ENCODE measurements at regions not wholly inside any gene's neighbourhood (a gene's known extent, or its start where the extent isn't known, plus 50 kb on each side); places are given as distances from the start of the nearest gene placed in this dataset.
"Not testable (repeated sequence)": the region's sequence is repeated elsewhere in the genome, so short reads cannot be mapped to it uniquely, and the experiment has no call there.

- not testable (repeated sequence) for TF ChIP-seq KLF16 (tag by site-specific recombination; IDR thresholded peaks at IDR 0.05); ZNF530 (tag by site-specific recombination; IDR thresholded peaks at IDR 0.05; ENCODE audit: low read depth); ZNF561 (tag by site-specific recombination; IDR thresholded peaks at IDR 0.05; ENCODE audit: borderline replicate concordance); ZIC2 (tag by site-specific recombination; IDR thresholded peaks at IDR 0.05); PRDM2 (tag by site-specific recombination; IDR thresholded peaks at IDR 0.05; ENCODE audit: borderline replicate concordance); ZNF324 (tag by site-specific recombination; IDR thresholded peaks at IDR 0.05); ZNF140 (tag by site-specific recombination; IDR thresholded peaks at IDR 0.05); ZNF585B (tag by site-specific recombination; IDR thresholded peaks at IDR 0.05); PRDM10 (tag by site-specific recombination; IDR thresholded peaks at IDR 0.05)
- TF ChIP-seq, protein P1, sequence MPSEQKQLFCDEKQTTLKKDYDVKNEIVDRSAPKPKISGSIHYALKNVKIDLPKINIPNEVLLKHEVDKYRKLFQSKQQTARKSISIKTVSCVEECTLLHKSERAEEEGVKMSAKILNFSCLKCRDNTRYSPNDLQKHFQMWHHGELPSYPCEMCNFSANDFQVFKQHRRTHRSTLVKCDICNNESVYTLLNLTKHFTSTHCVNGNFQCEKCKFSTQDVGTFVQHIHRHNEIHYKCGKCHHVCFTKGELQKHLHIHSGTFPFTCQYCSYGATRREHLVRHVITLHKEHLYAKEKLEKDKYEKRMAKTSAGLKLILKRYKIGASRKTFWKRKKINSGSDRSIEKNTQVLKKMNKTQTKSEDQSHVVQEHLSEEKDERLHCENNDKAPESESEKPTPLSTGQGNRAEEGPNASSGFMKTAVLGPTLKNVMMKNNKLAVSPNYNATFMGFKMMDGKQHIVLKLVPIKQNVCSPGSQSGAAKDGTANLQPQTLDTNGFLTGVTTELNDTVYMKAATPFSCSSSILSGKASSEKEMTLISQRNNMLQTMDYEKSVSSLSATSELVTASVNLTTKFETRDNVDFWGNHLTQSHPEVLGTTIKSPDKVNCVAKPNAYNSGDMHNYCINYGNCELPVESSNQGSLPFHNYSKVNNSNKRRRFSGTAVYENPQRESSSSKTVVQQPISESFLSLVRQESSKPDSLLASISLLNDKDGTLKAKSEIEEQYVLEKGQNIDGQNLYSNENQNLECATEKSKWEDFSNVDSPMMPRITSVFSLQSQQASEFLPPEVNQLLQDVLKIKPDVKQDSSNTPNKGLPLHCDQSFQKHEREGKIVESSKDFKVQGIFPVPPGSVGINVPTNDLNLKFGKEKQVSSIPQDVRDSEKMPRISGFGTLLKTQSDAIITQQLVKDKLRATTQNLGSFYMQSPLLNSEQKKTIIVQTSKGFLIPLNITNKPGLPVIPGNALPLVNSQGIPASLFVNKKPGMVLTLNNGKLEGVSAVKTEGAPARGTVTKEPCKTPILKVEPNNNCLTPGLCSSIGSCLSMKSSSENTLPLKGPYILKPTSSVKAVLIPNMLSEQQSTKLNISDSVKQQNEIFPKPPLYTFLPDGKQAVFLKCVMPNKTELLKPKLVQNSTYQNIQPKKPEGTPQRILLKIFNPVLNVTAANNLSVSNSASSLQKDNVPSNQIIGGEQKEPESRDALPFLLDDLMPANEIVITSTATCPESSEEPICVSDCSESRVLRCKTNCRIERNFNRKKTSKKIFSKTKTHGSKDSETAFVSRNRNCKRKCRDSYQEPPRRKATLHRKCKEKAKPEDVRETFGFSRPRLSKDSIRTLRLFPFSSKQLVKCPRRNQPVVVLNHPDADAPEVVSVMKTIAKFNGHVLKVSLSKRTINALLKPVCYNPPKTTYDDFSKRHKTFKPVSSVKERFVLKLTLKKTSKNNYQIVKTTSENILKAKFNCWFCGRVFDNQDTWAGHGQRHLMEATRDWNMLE (tag by site-specific recombination; conservative IDR thresholded peaks at IDR 0.05; ENCODE audit: low read depth), result not testable (repeated sequence)
- TF ChIP-seq, protein P2, sequence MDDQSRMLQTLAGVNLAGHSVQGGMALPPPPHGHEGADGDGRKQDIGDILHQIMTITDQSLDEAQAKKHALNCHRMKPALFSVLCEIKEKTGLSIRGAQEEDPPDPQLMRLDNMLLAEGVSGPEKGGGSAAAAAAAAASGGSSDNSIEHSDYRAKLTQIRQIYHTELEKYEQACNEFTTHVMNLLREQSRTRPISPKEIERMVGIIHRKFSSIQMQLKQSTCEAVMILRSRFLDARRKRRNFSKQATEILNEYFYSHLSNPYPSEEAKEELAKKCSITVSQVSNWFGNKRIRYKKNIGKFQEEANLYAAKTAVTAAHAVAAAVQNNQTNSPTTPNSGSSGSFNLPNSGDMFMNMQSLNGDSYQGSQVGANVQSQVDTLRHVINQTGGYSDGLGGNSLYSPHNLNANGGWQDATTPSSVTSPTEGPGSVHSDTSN (CRISPR knock-in tag; IDR thresholded peaks at IDR 0.05), result not testable (repeated sequence)
- TF ChIP-seq, protein P3, sequence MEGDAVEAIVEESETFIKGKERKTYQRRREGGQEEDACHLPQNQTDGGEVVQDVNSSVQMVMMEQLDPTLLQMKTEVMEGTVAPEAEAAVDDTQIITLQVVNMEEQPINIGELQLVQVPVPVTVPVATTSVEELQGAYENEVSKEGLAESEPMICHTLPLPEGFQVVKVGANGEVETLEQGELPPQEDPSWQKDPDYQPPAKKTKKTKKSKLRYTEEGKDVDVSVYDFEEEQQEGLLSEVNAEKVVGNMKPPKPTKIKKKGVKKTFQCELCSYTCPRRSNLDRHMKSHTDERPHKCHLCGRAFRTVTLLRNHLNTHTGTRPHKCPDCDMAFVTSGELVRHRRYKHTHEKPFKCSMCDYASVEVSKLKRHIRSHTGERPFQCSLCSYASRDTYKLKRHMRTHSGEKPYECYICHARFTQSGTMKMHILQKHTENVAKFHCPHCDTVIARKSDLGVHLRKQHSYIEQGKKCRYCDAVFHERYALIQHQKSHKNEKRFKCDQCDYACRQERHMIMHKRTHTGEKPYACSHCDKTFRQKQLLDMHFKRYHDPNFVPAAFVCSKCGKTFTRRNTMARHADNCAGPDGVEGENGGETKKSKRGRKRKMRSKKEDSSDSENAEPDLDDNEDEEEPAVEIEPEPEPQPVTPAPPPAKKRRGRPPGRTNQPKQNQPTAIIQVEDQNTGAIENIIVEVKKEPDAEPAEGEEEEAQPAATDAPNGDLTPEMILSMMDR (tag by site-specific recombination; IDR thresholded peaks at IDR 0.05), result not testable (repeated sequence)
Observed at GRCh38 chr15:21269673-21270072, 170.6 kb downstream of the POTEB3 start.

Data from HEK293 (cell line).